Parathyroid adenoma (tissue), 2 donors: ENCODE measurements at regions not wholly inside any gene's neighbourhood (a gene's known extent, or its start where the extent isn't known, plus 50 kb on each side); places are given as distances from the start of the nearest gene placed in this dataset.

Experiments used
- H2AFZ ChIP-seq: fragments of 300-600 bp; sonication (generic); one replicate; pipeline ENCODE4 v1.7.0; 2017; ENCODE audit warnings: antibody characterized with exemption, mild to moderate bottlenecking
- H3K27ac ChIP-seq: fragments of 300-600 bp; sonication (generic); one replicate; pipeline ENCODE4 v1.7.0; 2017
- H3K27me3 ChIP-seq: fragments of 300-600 bp; sonication (generic); one replicate; pipeline ENCODE4 v1.7.0; 2017; ENCODE audit warnings: low read length; ENCODE audit not compliant: control insufficient read depth, insufficient read depth
- H3K36me3 ChIP-seq: fragments of 300-600 bp; sonication (generic); one replicate; pipeline ENCODE4 v1.7.0; 2017; ENCODE audit warnings: low read length; ENCODE audit not compliant: control insufficient read depth, insufficient read depth
- H3K4me1 ChIP-seq: fragments of 300-600 bp; sonication (generic); one replicate; pipeline ENCODE4 v1.7.0; 2017; ENCODE audit warnings: control low read depth
- H3K4me2 ChIP-seq: fragments of 300-600 bp; sonication (generic); one replicate; pipeline ENCODE4 v1.7.0; 2017; ENCODE audit warnings: low read length
- H3K4me3 ChIP-seq: fragments of 300-600 bp; sonication (generic); one replicate; pipeline ENCODE4 v1.7.0; 2017; ENCODE audit warnings: low read depth, low read length
- H3K79me2 ChIP-seq: fragments of 300-600 bp; sonication (generic); one replicate; pipeline ENCODE4 v1.7.0; 2017; ENCODE audit warnings: control low read depth
- H3K9ac ChIP-seq: fragments of 300-600 bp; sonication (generic); one replicate; pipeline ENCODE4 v1.7.0; 2017; ENCODE audit warnings: mild to moderate bottlenecking
- H3K9me3 ChIP-seq: fragments of 300-600 bp; sonication (generic); one replicate; pipeline ENCODE4 v1.7.0; 2017; ENCODE audit warnings: low read length; ENCODE audit not compliant: control insufficient read depth
- CTCF ChIP-seq: fragments of 300-600 bp; sonication (generic); IDR thresholded peaks from one replicate; pipeline ENCODE4 v1.7.0; 2017; ENCODE audit warnings: antibody characterized with exemption, mild to moderate bottlenecking
- donor health status: primary hyperparathyroidism.

DNA sequence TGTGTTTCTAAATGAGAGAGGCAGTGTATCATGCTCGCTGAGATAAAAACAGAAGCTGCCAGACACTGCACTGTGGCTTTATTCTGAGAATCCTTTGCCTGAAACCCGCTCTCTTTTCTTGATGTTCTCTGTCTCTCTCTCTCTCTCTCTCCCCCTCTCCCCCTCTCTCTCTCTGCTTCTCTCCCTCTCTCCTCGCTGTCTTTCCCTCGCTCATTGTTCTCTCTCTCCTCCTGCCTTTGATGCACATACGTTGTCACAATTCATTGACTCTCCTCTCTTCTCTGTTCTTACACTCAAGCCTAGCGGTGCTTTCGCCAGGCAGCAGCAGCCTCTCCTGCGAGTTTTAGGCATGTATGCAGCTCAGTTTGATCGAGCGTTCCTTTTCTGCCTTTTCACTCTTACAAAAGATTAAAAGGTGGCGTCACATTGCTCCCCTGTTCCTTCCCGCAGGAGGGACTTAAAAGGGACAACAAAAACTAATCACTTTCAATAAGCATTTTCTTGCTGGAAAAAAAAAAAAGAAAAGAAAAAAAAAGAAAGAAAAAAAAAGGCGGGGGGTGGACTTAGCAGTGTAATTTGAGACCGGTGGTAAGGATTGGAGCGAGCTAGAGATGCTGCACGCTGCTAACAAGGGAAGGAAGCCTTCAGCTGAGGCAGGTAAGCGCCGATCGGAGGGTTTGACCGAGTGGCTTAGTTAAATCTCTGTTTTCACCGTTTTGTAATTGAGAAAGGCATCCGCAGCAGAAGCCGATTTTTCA lies 717.9 kb upstream of the WWC1 start:
- Histone ChIP-seq H3K4me1 (no peaks in the 10 kb centered on the region), H3K9ac (no peak overlapping the region), H3K9me3 (no peaks in the 10 kb centered on the region), H3K79me2 (no peaks in the 10 kb centered on the region), H2AFZ (peak overlapping the region; percentile 31), H3K4me2 (peak overlapping the region; percentile 44), H3K36me3 (no peaks in the 10 kb centered on the region), H3K27me3 (peaks cover 2% of the 10 kb centered on the region), H3K27ac (no peak overlapping the region), H3K4me3 (peak overlapping the region; percentile 28)
- no peak for TF ChIP-seq CTCF

DNA sequence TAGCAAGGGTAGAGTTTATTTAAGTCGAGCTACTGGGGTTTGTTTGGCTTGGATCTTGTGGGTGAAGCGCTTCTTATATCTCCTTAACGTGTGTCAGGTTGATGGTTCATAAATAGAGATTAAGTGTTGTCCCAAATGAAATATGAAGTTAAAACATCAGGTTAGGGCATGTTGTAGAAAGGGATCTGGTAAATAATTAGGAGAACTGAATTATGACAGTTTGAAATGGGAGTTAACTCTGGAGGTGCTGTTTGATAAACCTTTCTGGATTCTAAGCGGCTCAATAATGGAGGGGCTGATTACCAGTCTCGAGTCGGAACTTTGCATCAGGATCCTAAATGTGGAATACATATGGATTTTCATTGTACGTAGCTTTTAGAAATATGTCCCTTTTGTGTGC lies 717.0 kb upstream of the WWC1 start:
- Histone ChIP-seq H2AFZ (no peak overlapping the region), H3K27me3 (peaks cover under 1% of the 10 kb centered on the region), H3K79me2 (no peaks in the 10 kb centered on the region), H3K9ac (no peak overlapping the region), H3K4me1 (no peaks in the 10 kb centered on the region), H3K4me2 (no peak overlapping the region), H3K4me3 (no peak overlapping the region), H3K27ac (no peak overlapping the region), H3K9me3 (no peaks in the 10 kb centered on the region), H3K36me3 (no peaks in the 10 kb centered on the region)
- TF ChIP-seq CTCF = no peak

DNA sequence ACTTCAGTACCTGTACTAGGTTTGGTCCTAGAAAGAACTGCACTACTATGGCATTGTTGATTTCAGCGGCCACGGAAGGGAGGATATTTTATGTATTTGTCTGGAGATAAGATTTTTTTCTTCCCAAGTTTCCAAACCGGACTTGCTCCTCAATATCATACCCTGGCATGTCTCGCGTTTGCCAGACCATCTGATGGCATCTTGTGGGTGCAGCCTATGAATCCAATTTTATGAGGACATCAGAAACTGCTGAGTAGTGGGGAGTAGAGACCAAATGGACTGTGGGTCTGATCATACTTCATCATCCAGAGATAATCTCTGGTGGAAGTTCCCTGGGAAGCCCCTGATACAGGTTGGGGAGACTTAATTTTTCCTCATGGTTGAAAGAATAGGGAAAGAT lies 716.1 kb upstream of the WWC1 start:
- no peak for TF ChIP-seq CTCF
- H3K27me3 ChIP-seq = no peaks in the 10 kb centered on the region
- no peak overlapping the region for H3K4me2 ChIP-seq
- H2AFZ ChIP-seq = no peak overlapping the region
- H3K9ac ChIP-seq = no peak overlapping the region
- H3K9me3 ChIP-seq = no peaks in the 10 kb centered on the region
- no peaks in the 10 kb centered on the region for H3K36me3 ChIP-seq
- H3K27ac ChIP-seq = no peak overlapping the region
- H3K4me3 ChIP-seq = no peak overlapping the region
- H3K4me1 ChIP-seq = no peaks in the 10 kb centered on the region
- H3K79me2 ChIP-seq = no peaks in the 10 kb centered on the region

DNA sequence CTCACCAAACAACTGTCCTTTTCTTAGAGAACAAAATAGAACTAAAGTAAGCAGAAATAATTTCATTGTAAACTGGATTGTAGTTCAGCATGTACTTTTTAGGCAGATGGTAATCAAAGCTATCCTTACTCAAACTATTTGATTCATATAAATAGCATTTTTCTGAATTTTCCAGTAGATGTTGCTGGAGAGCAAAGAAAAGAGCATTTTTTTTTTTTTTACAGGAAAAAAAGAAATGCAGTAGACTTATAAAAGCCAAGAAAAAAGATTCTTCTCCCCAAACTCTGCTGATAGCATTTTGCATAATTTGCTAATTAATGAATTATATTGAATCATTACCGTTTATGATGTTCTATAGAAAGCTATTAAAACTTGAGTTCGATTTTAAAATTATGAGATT lies 715.3 kb upstream of the WWC1 start:
- Histone ChIP-seq H2AFZ (no peak overlapping the region), H3K27me3 (no peaks in the 10 kb centered on the region), H3K9ac (no peak overlapping the region), H3K36me3 (no peaks in the 10 kb centered on the region), H3K4me2 (no peak overlapping the region), H3K79me2 (no peaks in the 10 kb centered on the region), H3K4me1 (no peaks in the 10 kb centered on the region), H3K4me3 (no peak overlapping the region), H3K9me3 (no peaks in the 10 kb centered on the region), H3K27ac (no peak overlapping the region)
- no peak for TF ChIP-seq CTCF

GRCh38 chr5:167576897-167577296 lies 714.5 kb upstream of the WWC1 start:
- no peak for TF ChIP-seq CTCF
- Histone ChIP-seq H3K79me2 (no peaks in the 10 kb centered on the region), H3K4me1 (no peaks in the 10 kb centered on the region), H2AFZ (no peak overlapping the region), H3K9ac (no peak overlapping the region), H3K27me3 (no peaks in the 10 kb centered on the region), H3K9me3 (no peaks in the 10 kb centered on the region), H3K4me3 (no peak overlapping the region), H3K27ac (no peak overlapping the region), H3K4me2 (no peak overlapping the region), H3K36me3 (no peaks in the 10 kb centered on the region)
